HCT116 (cell line): ENCODE measurements at regions not wholly inside any gene's neighbourhood (a gene's known extent, or its start where the extent isn't known, plus 50 kb on each side); places are given as distances from the start of the nearest gene placed in this dataset.

Experiments used
- ATAC-seq: fragments of 200-7000 bp; cut with Tn5 transposase; 2 replicates; pipeline ENCODE4 v1.9.1; 2020; ENCODE audit warnings: mild to moderate bottlenecking, moderate library complexity
- BruUV-seq: library from RNA; stranded (reverse); fragments of 400-500 nt; replicated peaks from 2 replicates; lab custom pipeline; 2021; lab: Mats Ljungman, UMichigan
- CTCF ChIA-PET: fragments of 300-600 bp; sonication (Branson Sonifier 250); formaldehyde crosslinking; loops from one replicate; lab custom pipeline; 2021; ENCODE audit warnings: antibody characterized with exemption; lab: Charles Lee
- POLR2A ChIA-PET: fragments of 300-600, 350-600 bp; sonication (Branson Sonifier 250); formaldehyde crosslinking; loops from one replicate; lab custom pipeline; 2021; ENCODE audit warnings: antibody characterized with exemption; lab: Charles Lee
- RAD21 ChIA-PET, 2 experiments: fragments of 300-600 bp; sonication (Branson Sonifier 250); formaldehyde crosslinking; loops; one replicate each; lab custom pipeline; 2023; ENCODE audit warnings: low total read pairs in 2 of 2; ENCODE audit not compliant: uncharacterized antibody in 2 of 2, unreplicated experiment in 2 of 2, low non-redundant PET in 1 of 2; lab: Charles Lee
- DNase-seq: peaks from one replicate; pipeline ENCODE4 v3.0.0-alpha.2; 2010; ENCODE audit warnings: low read depth, low spot score
- H2AFZ ChIP-seq: fragments of 200-600 bp; shearing (Covaris generic), sonication (generic); 2 replicates; pipeline ENCODE4 v1.6.1; 2017; ENCODE audit warnings: low read depth, mixed run types, mixed read lengths, antibody characterized with exemption, low read length; ENCODE audit not compliant: poor library complexity, severe bottlenecking
- H3K27ac ChIP-seq: 2 replicates; pipeline ENCODE4 v1.5.1; 2012; ENCODE audit warnings: low read depth, low read length
- H3K27me3 ChIP-seq: fragments of 200-600 bp; sonication (generic); 2 replicates; pipeline ENCODE4 v1.6.1; 2016; ENCODE audit warnings: mixed run types, low read length, mixed read lengths; ENCODE audit not compliant: insufficient read depth
- H3K36me3 ChIP-seq, 2 experiments: fragments of 200-500 bp in 1 of 2; fragments of 200-600 bp in 1 of 2; sonication (Bioruptor generic) in 1 of 2; sonication (generic) in 1 of 2; 2 replicates each; pipeline versions ENCODE4 v1.5.1 to v1.6.1; 2014 to 2016; ENCODE audit warnings: low read length in 2 of 2, inconsistent platforms in 1 of 2, mixed read lengths in 1 of 2, mixed run types in 1 of 2; ENCODE audit not compliant: insufficient read depth in 2 of 2, control insufficient read depth in 1 of 2
- H3K4me1 ChIP-seq, 2 experiments: fragments of 200-600 bp in 1 of 2; sonication (generic) in 1 of 2; 2 replicates each; pipeline versions ENCODE4 v1.5.1 to v1.6.1; 2012 to 2017; ENCODE audit warnings: low read length in 2 of 2, inconsistent platforms in 1 of 2, mild to moderate bottlenecking in 1 of 2, mixed read lengths in 1 of 2, mixed run types in 1 of 2, moderate library complexity in 1 of 2; ENCODE audit not compliant: insufficient read depth in 2 of 2, control insufficient read depth in 1 of 2
- H3K4me2 ChIP-seq: fragments of 200-600 bp; sonication (generic); 2 replicates; pipeline ENCODE4 v1.6.1; 2017; ENCODE audit warnings: mixed run types, low read length, mixed read lengths
- H3K4me3 ChIP-seq, 2 experiments: fragments of 200-600 bp in 1 of 2; sonication (generic) in 1 of 2; replicated peaks in 1 of 2; 2 replicates each; pipeline ENCODE4 v1.5.1; 2011 to 2016; ENCODE audit warnings: low read length in 2 of 2, control low read depth in 1 of 2, low read depth in 1 of 2, mild to moderate bottlenecking in 1 of 2, mixed read lengths in 1 of 2, mixed run types in 1 of 2
- H3K79me2 ChIP-seq: fragments of 200-600 bp; sonication (generic); 2 replicates; pipeline ENCODE4 v1.6.1; 2017; ENCODE audit warnings: mild to moderate bottlenecking, mixed run types, low read length, moderate library complexity, mixed read lengths; ENCODE audit not compliant: insufficient read depth
- H3K9ac ChIP-seq: fragments of 200-600 bp; sonication (generic); 2 replicates; pipeline ENCODE4 v1.6.1; 2016; ENCODE audit warnings: low read length, mixed read lengths
- H3K9me2 ChIP-seq: fragments of 200-600 bp; sonication (generic), shearing (Covaris generic); 2 replicates; pipeline ENCODE4 v1.6.1; 2017; ENCODE audit warnings: mixed run types, mild to moderate bottlenecking, moderate library complexity; ENCODE audit not compliant: insufficient read depth
- H3K9me3 ChIP-seq, 2 experiments: fragments of 200-500 bp in 1 of 2; fragments of 200-600 bp in 1 of 2; sonication (Bioruptor generic) in 1 of 2; sonication (generic) in 1 of 2; 2 replicates each; pipeline ENCODE4 v1.6.1; 2014 to 2017; ENCODE audit warnings: low read length in 2 of 2, mixed read lengths in 2 of 2, inconsistent platforms in 1 of 2, low read depth in 1 of 2, mild to moderate bottlenecking in 1 of 2, mixed run types in 1 of 2, moderate library complexity in 1 of 2; ENCODE audit not compliant: control insufficient read depth in 1 of 2, insufficient read depth in 1 of 2
- H4K20me1 ChIP-seq: fragments of 200-600 bp; sonication (generic), shearing (Covaris generic); 2 replicates; pipeline ENCODE4 v1.6.1; 2017; ENCODE audit warnings: mixed run types, mild to moderate bottlenecking, moderate library complexity; ENCODE audit not compliant: insufficient read depth
- CBX3 ChIP-seq: IDR thresholded peaks from 2 replicates; pipeline ENCODE4 v1.6.1; 2012; ENCODE audit warnings: low read depth
- CEBPB ChIP-seq: IDR thresholded peaks from 2 replicates; pipeline ENCODE4 v1.6.1; 2012; ENCODE audit warnings: low read depth
- EGR1 ChIP-seq: IDR thresholded peaks from 2 replicates; pipeline ENCODE4 v1.6.1; 2012; ENCODE audit warnings: low read depth
- FOSL1 ChIP-seq: IDR thresholded peaks from 2 replicates; pipeline ENCODE4 v1.6.1; 2012; ENCODE audit warnings: low read depth
- POLR2AphosphoS5 ChIP-seq: IDR thresholded peaks from 2 replicates; pipeline ENCODE4 v1.6.1; 2011; ENCODE audit warnings: mild to moderate bottlenecking, low read depth, low read length, moderate library complexity
- RAD21 ChIP-seq: IDR thresholded peaks from 2 replicates; pipeline ENCODE4 v1.6.1; 2012; ENCODE audit warnings: low read depth, mild to moderate bottlenecking
- SP1 ChIP-seq: IDR thresholded peaks from 2 replicates; pipeline ENCODE4 v1.6.1; 2012; ENCODE audit warnings: low read depth
- SRF ChIP-seq: IDR thresholded peaks from 2 replicates; pipeline ENCODE4 v1.6.1; 2012; ENCODE audit warnings: low read depth
- TCF7L2 ChIP-seq: IDR thresholded peaks from 2 replicates; pipeline ENCODE4 v1.7.0; 2011; ENCODE audit warnings: borderline replicate concordance, inconsistent platforms; ENCODE audit not compliant: insufficient read depth, insufficient read length; ENCODE audit errors: extremely low read depth
- YY1 ChIP-seq: IDR thresholded peaks from 2 replicates; pipeline ENCODE4 v1.6.1; 2011; ENCODE audit warnings: low read length, low read depth, moderate library complexity, mild to moderate bottlenecking; ENCODE audit not compliant: insufficient replicate concordance; ENCODE audit errors: extremely low read depth
- intact Hi-C: fragments of 100-400 bp; cut with micrococcal nuclease; formaldehyde crosslinking; loops from 2 replicates; pipeline ENCODE4 v1.10.0; 2022
- TF ChIP-seq, protein P1 (sequence below): IDR thresholded peaks from 2 replicates; pipeline ENCODE4 v1.6.1; 2012
- TF ChIP-seq, protein P2 (sequence below): IDR thresholded peaks from 2 replicates; pipeline ENCODE4 v1.6.1; 2011; ENCODE audit warnings: mild to moderate bottlenecking, low read length, moderate library complexity; ENCODE audit not compliant: insufficient replicate concordance; ENCODE audit errors: extremely low read depth
- TF ChIP-seq, protein P3 (sequence below): IDR thresholded peaks from 2 replicates; pipeline ENCODE4 v1.6.1; 2012

DNA sequence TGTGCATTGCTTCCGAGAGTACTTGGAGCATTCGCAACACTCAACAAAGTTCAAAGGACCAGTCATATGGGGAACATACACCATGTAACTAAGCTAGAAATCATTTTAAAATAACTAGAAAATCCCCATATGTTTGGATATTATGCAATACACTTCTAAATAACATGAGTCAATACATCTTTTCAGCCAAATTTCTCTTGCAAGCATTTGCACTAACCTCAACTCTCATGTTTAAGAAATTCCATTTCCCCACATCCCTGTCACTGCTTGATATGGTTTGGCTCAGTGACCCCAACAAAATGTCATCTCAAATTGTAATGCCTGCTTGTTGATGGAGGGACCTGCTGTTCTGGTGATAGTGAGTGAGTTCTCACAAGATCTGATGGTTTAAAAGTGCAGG, 85.7 kb upstream of the CST7 start:
- no peak for TF ChIP-seq CBX3
- TF ChIP-seq, protein P1, sequence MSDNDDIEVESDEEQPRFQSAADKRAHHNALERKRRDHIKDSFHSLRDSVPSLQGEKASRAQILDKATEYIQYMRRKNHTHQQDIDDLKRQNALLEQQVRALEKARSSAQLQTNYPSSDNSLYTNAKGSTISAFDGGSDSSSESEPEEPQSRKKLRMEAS: no peak
- TF ChIP-seq YY1: no peak
- no peak for TF ChIP-seq EGR1
- TF ChIP-seq SRF: no peak
- TF ChIP-seq, protein P2, sequence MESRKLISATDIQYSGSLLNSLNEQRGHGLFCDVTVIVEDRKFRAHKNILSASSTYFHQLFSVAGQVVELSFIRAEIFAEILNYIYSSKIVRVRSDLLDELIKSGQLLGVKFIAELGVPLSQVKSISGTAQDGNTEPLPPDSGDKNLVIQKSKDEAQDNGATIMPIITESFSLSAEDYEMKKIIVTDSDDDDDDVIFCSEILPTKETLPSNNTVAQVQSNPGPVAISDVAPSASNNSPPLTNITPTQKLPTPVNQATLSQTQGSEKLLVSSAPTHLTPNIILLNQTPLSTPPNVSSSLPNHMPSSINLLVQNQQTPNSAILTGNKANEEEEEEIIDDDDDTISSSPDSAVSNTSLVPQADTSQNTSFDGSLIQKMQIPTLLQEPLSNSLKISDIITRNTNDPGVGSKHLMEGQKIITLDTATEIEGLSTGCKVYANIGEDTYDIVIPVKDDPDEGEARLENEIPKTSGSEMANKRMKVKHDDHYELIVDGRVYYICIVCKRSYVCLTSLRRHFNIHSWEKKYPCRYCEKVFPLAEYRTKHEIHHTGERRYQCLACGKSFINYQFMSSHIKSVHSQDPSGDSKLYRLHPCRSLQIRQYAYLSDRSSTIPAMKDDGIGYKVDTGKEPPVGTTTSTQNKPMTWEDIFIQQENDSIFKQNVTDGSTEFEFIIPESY: no peak
- TF ChIP-seq, protein P3, sequence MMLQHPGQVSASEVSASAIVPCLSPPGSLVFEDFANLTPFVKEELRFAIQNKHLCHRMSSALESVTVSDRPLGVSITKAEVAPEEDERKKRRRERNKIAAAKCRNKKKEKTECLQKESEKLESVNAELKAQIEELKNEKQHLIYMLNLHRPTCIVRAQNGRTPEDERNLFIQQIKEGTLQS: no peak
- TF ChIP-seq CEBPB: no peak
- no peak for TF ChIP-seq SP1
- TF ChIP-seq RAD21: no peak
- TF ChIP-seq TCF7L2: no peak
- no peak for TF ChIP-seq FOSL1
- no peak for TF ChIP-seq POLR2AphosphoS5
- Histone ChIP-seq H3K27me3 (peaks cover 3% of the 10 kb centered on the region; the same call in 1 of the 2 replicates), H3K4me2 (no peak overlapping the region), H3K9me3 (no peaks in the 10 kb centered on the region), H3K9me2 (no peaks in the 10 kb centered on the region), H3K9ac (no peak overlapping the region), H3K4me3 (no peak overlapping the region), H3K79me2 (no peaks in the 10 kb centered on the region), H3K4me1 (no peaks in the 10 kb centered on the region), H4K20me1 (no peaks in the 10 kb centered on the region), H2AFZ (no peak overlapping the region), H3K27ac (no peak overlapping the region), H3K36me3 (no peaks in the 10 kb centered on the region)
- intact Hi-C loops: no loop called here
- ChIA-PET RAD21 (no interaction called here), CTCF (no interaction called here), POLR2A (no interaction called here)
- ATAC-seq (no peak), DNase-seq (no peak)
- BruUV-seq: no TSS peak
